ENCODE measurements at regions not wholly inside any gene's neighbourhood (a gene's known extent, or its start where the extent isn't known, plus 50 kb on each side); places are given as distances from the start of the nearest gene placed in this dataset.

DNA sequence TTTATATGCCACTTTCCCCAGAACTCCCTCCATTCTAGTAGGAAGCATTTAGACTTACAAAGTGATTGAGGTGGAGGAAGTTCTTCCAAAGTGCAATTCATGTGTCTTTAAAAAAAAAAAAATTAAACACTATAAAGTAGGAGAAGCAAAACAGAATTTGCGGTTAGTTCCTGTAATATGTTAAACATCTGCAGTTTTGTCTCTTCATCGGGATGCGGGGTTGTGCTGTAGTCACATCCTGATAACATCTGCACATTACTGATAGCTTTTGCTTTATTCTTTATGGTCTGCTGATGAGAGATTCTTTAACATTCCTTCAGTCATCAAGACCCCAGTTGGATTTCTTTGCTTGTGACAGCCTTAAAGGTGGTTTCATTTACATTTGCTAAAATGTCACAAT, 694.3 kb downstream of the NR2F1-AS1 start:
- TF ChIP-seq TCF12 (IDR thresholded peaks at IDR 0.05; ENCODE audit: low read depth), result no peak
- no peak for TF ChIP-seq NFIC (IDR thresholded peaks at IDR 0.05)
- no peak for TF ChIP-seq RAD21 (IDR thresholded peaks at IDR 0.05; ENCODE audit: low read depth)
